ENCODE measurements at regions not wholly inside any gene's neighbourhood (a gene's known extent, or its start where the extent isn't known, plus 50 kb on each side); places are given as distances from the start of the nearest gene placed in this dataset.

DNA sequence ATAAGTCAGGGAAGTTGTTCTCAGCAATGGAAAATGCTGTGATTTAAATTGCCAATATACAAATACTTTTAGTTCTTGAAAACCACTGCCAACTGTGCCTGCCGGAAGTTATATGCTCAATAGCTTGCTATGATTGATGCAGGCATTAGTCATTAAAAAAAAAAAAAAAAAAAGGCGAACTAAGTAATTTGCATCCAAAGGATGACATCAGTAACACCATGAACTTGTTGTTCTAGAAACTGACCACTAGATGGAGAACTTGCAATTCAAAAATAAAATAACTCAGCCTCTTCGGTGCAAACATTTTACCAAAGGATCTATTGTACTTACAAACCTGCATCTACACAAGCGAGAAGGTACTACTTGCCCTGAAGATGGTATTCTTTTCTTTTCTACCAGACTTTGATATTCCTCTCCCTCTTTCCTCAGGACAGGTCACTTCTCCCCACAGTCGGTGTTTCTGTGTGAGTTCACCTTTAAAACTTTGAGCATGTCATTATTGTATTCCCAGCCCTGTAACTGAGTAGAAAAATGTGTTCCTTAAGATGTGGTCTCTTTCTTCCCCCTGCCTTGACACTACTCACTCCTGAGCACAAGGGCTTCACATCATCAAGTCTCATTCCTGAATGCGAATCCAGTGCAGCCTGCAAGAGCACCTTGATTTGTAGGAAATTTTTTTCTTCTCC lies 115.0 kb upstream of the VEPH1 start:
- TF ChIP-seq POLR2A (IDR thresholded peaks at IDR 0.05; ENCODE audit: low read depth, low read length): no peak
- no peak for TF ChIP-seq POLR2AphosphoS5 (IDR thresholded peaks at IDR 0.05; ENCODE audit: low read depth, low read length)
- no peak for TF ChIP-seq SPI1 (IDR thresholded peaks at IDR 0.05; ENCODE audit: low read depth, low read length)
- no peak for TF ChIP-seq TAF1 (IDR thresholded peaks at IDR 0.05; ENCODE audit: low read depth, low read length)
- no peak for TF ChIP-seq POU2F2 (IDR thresholded peaks at IDR 0.05; ENCODE audit: low read depth, low read length)

Data from GM12891 (cell line).